A673 (cell line): ENCODE measurements at regions not wholly inside any gene's neighbourhood (a gene's known extent, or its start where the extent isn't known, plus 50 kb on each side); places are given as distances from the start of the nearest gene placed in this dataset.

Experiments
- BruUV-seq: library from RNA; stranded (reverse); fragments of 400-500 nt; replicated peaks from 2 replicates; lab custom pipeline; 2021; lab: Mats Ljungman, UMichigan
- CTCF ChIA-PET: fragments of 300-600 bp; sonication (Branson Sonifier 250); formaldehyde crosslinking; loops from one replicate; lab custom pipeline; 2022; ENCODE audit warnings: antibody characterized with exemption; lab: Charles Lee
- POLR2A ChIA-PET: fragments of 300-600 bp; sonication (Branson Sonifier 250); formaldehyde crosslinking; loops from one replicate; lab custom pipeline; 2022; ENCODE audit warnings: antibody characterized with exemption; ENCODE audit not compliant: low non-redundant PET; lab: Charles Lee
- DNase-seq: peaks from one replicate; pipeline ENCODE4 v3.0.0-alpha.2; 2015; ENCODE audit warnings: low spot score
- H3K27ac ChIP-seq: fragments of 200-600 bp; sonication (generic); 2 replicates; pipeline ENCODE4 v1.5.1; 2016; ENCODE audit warnings: mixed run types, low read depth, mild to moderate bottlenecking, mixed read lengths, antibody characterized with exemption, low read length; ENCODE audit not compliant: poor library complexity, severe bottlenecking
- H3K27me3 ChIP-seq: fragments of 200-600 bp; sonication (generic); replicated peaks from 2 replicates; pipeline ENCODE4 v1.6.1; 2017; ENCODE audit warnings: mixed run types, low read depth, mild to moderate bottlenecking, mixed read lengths, antibody characterized with exemption, low read length; ENCODE audit not compliant: insufficient read depth, poor library complexity
- H3K36me3 ChIP-seq: fragments of 200-600 bp; sonication (generic); 2 replicates; pipeline ENCODE4 v1.6.1; 2016; ENCODE audit warnings: mixed run types, mild to moderate bottlenecking, mixed read lengths, antibody characterized with exemption, low read length; ENCODE audit not compliant: insufficient read depth, poor library complexity, severe bottlenecking
- H3K4me1 ChIP-seq: fragments of 200-600 bp; sonication (generic); 2 replicates; pipeline ENCODE4 v1.6.1; 2017; ENCODE audit warnings: mixed run types, mild to moderate bottlenecking, mixed read lengths, antibody characterized with exemption, low read length; ENCODE audit not compliant: insufficient read depth, poor library complexity, severe bottlenecking
- H3K4me3 ChIP-seq: fragments of 200-600 bp; sonication (generic); 2 replicates; pipeline ENCODE4 v1.5.1; 2016; ENCODE audit warnings: low read depth, mixed run types, mild to moderate bottlenecking, mixed read lengths, low read length; ENCODE audit not compliant: poor library complexity, severe bottlenecking
- H3K9me3 ChIP-seq: fragments of 200-600 bp; sonication (generic); 2 replicates; pipeline ENCODE4 v1.6.1; 2016; ENCODE audit warnings: mixed run types, low read depth, mild to moderate bottlenecking, mixed read lengths, antibody characterized with exemption, low read length; ENCODE audit not compliant: poor library complexity, severe bottlenecking
- EZH2 ChIP-seq: fragments of 200-600 bp; sonication (generic); IDR thresholded peaks from 2 replicates; pipeline ENCODE4 v1.6.1; 2017; ENCODE audit warnings: borderline replicate concordance, low read depth, mild to moderate bottlenecking, mixed read lengths, antibody characterized with exemption, low read length; ENCODE audit not compliant: poor library complexity, severe bottlenecking
- intact Hi-C: fragments of 100-400 bp; cut with micrococcal nuclease; formaldehyde crosslinking; loops from one replicate; pipeline ENCODE4 v1.10.0; 2022; ENCODE audit not compliant: unreplicated experiment
- TF ChIP-seq, protein P1 (sequence below): fragments of 300-800, 200-600 bp; sonication (generic); conservative IDR thresholded peaks from 2 replicates; pipeline ENCODE4 v1.5.1; 2017; ENCODE audit warnings: low read depth, mild to moderate bottlenecking, antibody characterized with exemption, low read length, moderate library complexity, mixed read lengths

DNA sequence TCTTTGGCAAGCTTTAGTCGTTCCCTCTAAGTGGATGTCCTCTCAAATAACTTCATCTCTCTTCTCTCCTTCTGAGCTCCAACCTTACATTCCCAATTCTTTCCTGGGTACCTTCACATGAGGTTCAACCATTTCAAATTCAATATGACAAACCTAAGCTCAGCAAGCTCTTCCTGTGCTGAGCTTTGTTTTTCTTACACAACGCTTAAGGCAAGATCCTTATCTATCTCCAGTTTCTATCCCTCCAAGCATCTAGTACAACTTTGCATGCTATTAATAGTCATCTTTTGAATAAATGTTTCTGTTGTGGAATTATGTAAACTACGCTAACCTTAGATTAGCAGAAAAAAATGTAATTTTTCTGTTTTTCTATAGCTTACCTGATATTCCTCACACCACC is 63.7 kb upstream of the IFNG-AS1 start:
- ChIA-PET CTCF (no interaction called here), POLR2A (no interaction called here)
- Histone ChIP-seq H3K27ac (no peak overlapping the region), H3K27me3 (peaks cover 7% of the 10 kb centered on the region), H3K4me1 (no peaks in the 10 kb centered on the region), H3K9me3 (no peaks in the 10 kb centered on the region), H3K4me3 (no peak overlapping the region), H3K36me3 (no peaks in the 10 kb centered on the region)
- intact Hi-C loops: no loop called here
- TF ChIP-seq, protein P1, sequence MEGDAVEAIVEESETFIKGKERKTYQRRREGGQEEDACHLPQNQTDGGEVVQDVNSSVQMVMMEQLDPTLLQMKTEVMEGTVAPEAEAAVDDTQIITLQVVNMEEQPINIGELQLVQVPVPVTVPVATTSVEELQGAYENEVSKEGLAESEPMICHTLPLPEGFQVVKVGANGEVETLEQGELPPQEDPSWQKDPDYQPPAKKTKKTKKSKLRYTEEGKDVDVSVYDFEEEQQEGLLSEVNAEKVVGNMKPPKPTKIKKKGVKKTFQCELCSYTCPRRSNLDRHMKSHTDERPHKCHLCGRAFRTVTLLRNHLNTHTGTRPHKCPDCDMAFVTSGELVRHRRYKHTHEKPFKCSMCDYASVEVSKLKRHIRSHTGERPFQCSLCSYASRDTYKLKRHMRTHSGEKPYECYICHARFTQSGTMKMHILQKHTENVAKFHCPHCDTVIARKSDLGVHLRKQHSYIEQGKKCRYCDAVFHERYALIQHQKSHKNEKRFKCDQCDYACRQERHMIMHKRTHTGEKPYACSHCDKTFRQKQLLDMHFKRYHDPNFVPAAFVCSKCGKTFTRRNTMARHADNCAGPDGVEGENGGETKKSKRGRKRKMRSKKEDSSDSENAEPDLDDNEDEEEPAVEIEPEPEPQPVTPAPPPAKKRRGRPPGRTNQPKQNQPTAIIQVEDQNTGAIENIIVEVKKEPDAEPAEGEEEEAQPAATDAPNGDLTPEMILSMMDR: no peak
- TF ChIP-seq EZH2: no peak
- no peak for DNase-seq
- no TSS peak for BruUV-seq

DNA sequence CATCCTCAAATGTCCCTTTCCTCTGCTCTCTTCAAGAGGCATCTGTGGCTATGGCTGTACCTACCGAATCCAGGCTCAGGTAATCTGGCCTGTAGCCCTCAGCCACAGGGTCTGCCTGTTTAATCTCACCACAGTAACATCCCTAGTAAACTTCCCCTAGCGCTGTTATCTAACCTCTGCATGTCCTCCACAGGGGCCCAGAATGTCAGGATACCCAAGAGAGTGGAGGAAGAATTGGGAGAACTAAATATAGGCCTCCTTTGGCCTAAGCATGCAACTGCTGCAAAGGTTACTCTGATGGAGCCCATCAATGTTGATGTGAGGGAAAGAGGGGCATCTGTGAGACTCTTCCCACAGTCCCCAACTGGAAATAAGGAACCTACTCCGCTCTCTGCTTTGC is 63.2 kb upstream of the IFNG-AS1 start:
- H3K9me3 ChIP-seq: no peaks in the 10 kb centered on the region
- no peak for DNase-seq
- TF ChIP-seq, protein P1: no peak
- ChIA-PET POLR2A (no interaction called here), CTCF (no interaction called here)
- H3K27ac ChIP-seq: no peak overlapping the region
- intact Hi-C loops: no loop called here
- H3K36me3 ChIP-seq: no peaks in the 10 kb centered on the region
- H3K4me1 ChIP-seq: no peaks in the 10 kb centered on the region
- H3K27me3 ChIP-seq: peaks cover 11% of the 10 kb centered on the region
- H3K4me3 ChIP-seq: no peak overlapping the region
- no TSS peak for BruUV-seq

DNA sequence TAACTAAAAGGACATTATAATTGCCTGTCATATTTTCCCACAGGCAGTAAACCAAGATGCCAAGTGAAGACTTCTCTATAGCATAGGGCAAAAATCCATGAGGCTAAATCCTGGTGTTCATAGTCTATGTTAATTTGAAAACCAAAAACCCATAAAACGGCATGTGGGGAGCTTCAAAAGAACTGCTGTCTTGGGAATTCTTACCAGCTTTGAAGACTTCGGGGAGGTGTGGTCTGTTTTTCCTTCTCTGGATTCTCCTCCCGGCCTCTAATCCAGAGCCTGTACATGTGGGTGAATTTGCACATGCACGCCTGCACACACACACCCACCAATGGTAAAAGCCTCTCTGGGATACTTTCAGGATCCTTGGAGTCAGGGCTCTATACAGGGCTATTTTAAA is 61.9 kb upstream of the IFNG-AS1 start:
- BruUV-seq: no TSS peak
- Histone ChIP-seq H3K27me3 (peaks cover 13% of the 10 kb centered on the region), H3K4me3 (no peak overlapping the region), H3K9me3 (no peaks in the 10 kb centered on the region), H3K27ac (no peak overlapping the region), H3K36me3 (no peaks in the 10 kb centered on the region), H3K4me1 (no peaks in the 10 kb centered on the region)
- DNase-seq: peak; percentile 25
- TF ChIP-seq EZH2: no peak
- TF ChIP-seq, protein P1: no peak
- ChIA-PET CTCF (no interaction called here), POLR2A (no interaction called here)
- intact Hi-C loops: no loop called here
